MM.1S (cell line): ENCODE measurements at regions not wholly inside any gene's neighbourhood (a gene's known extent, or its start where the extent isn't known, plus 50 kb on each side); places are given as distances from the start of the nearest gene placed in this dataset.

Experiments
- DNase-seq: peaks from one replicate; pipeline ENCODE4 v3.0.0-alpha.2; 2015
- H2AFZ ChIP-seq: fragments of 300-600 bp; sonication (generic); 2 replicates; pipeline ENCODE4 v1.6.0; 2016; ENCODE audit warnings: antibody characterized with exemption, low read length
- H3F3A ChIP-seq: fragments of 300-600 bp; sonication (generic); 2 replicates; pipeline ENCODE4 v1.6.1; 2016; ENCODE audit warnings: mild to moderate bottlenecking, antibody characterized with exemption, low read length, moderate library complexity, mixed read lengths; ENCODE audit not compliant: insufficient read depth
- H3K27ac ChIP-seq: fragments of 300-600 bp; sonication (generic); 2 replicates; pipeline ENCODE4 v1.5.1; 2016; ENCODE audit warnings: mild to moderate bottlenecking, low read length
- H3K27me3 ChIP-seq: fragments of 300-600 bp; sonication (generic); replicated peaks from 2 replicates; pipeline ENCODE4 v1.6.0; 2016; ENCODE audit warnings: low read length; ENCODE audit not compliant: insufficient read depth
- H3K36me3 ChIP-seq: fragments of 300-600 bp; sonication (generic); replicated peaks from 2 replicates; pipeline ENCODE4 v1.6.1; 2016; ENCODE audit warnings: mild to moderate bottlenecking, low read length, mixed read lengths; ENCODE audit not compliant: insufficient read depth
- H3K4me1 ChIP-seq: fragments of 300-600 bp; sonication (generic); 2 replicates; pipeline ENCODE4 v1.6.1; 2016; ENCODE audit warnings: low read length, mixed read lengths
- H3K4me2 ChIP-seq: fragments of 300-600 bp; sonication (generic); 2 replicates; pipeline ENCODE4 v1.6.0; 2016; ENCODE audit warnings: low read depth, low read length
- H3K4me3 ChIP-seq: fragments of 300-600 bp; sonication (generic); 2 replicates; pipeline ENCODE4 v1.5.1; 2016; ENCODE audit warnings: low read length, mixed read lengths
- H3K79me2 ChIP-seq: fragments of 300-600 bp; sonication (generic); 2 replicates; pipeline ENCODE4 v1.6.1; 2016; ENCODE audit warnings: mixed run types, low read length, mixed read lengths
- H3K9ac ChIP-seq: fragments of 300-600 bp; sonication (generic); 2 replicates; pipeline ENCODE4 v1.6.1; 2016; ENCODE audit warnings: low read length, mixed read lengths
- H3K9me2 ChIP-seq: fragments of 300-600 bp; sonication (generic); replicated peaks from 2 replicates; pipeline ENCODE4 v1.6.1; 2016; ENCODE audit warnings: mild to moderate bottlenecking, low read length, mixed read lengths; ENCODE audit not compliant: insufficient read depth
- H3K9me3 ChIP-seq: fragments of 300-600 bp; sonication (generic); replicated peaks from 2 replicates; pipeline ENCODE4 v1.6.1; 2016; ENCODE audit warnings: mild to moderate bottlenecking, low read length, mixed read lengths; ENCODE audit not compliant: insufficient read depth
- H4K20me1 ChIP-seq: fragments of 300-600 bp; sonication (generic); 2 replicates; pipeline ENCODE4 v1.6.1; 2016; ENCODE audit warnings: mild to moderate bottlenecking, low read length, moderate library complexity, mixed read lengths; ENCODE audit not compliant: insufficient read depth
- CTCF ChIP-seq: fragments of 300-600 bp; sonication (generic); IDR thresholded peaks from 2 replicates; pipeline ENCODE4 v1.5.1; 2016; ENCODE audit warnings: antibody characterized with exemption, low read length, mixed read lengths
- EZH2 ChIP-seq: fragments of 300-600 bp; sonication (generic); optimal IDR thresholded peaks from 2 replicates; pipeline ENCODE3; 2017; ENCODE audit warnings: low read depth, mild to moderate bottlenecking, antibody characterized with exemption, low read length, mixed read lengths
- EZH2phosphoT487 ChIP-seq: fragments of 300-600 bp; sonication (generic); IDR thresholded peaks from 2 replicates; pipeline ENCODE4 v1.6.1; 2018; ENCODE audit warnings: antibody characterized with exemption, low read length

- H3K4me1 ChIP-seq, result no peaks in the 10 kb centered on the region
- no peaks in the 10 kb centered on the region for H4K20me1 ChIP-seq
- H3F3A ChIP-seq, result no peaks in the 10 kb centered on the region
- no peak overlapping the region for H3K4me2 ChIP-seq
- TF ChIP-seq CTCF, result no peak
- no peak for TF ChIP-seq EZH2
- no peaks in the 10 kb centered on the region for H3K9me2 ChIP-seq
- H3K27me3 ChIP-seq, result no peaks in the 10 kb centered on the region
- no peaks in the 10 kb centered on the region for H3K36me3 ChIP-seq
- no peak overlapping the region for H2AFZ ChIP-seq
- no peaks in the 10 kb centered on the region for H3K79me2 ChIP-seq
- DNase-seq, result no peak
- no peak overlapping the region for H3K9ac ChIP-seq
- H3K9me3 ChIP-seq, result no peaks in the 10 kb centered on the region
- H3K27ac ChIP-seq, result no peak overlapping the region
- no peak overlapping the region for H3K4me3 ChIP-seq
These were observed 323.1 kb downstream of the TENT4A start for GRCh38 chr5:7036192-7036835.

- no peaks in the 10 kb centered on the region for H4K20me1 ChIP-seq
- H3K27me3 ChIP-seq, result no peaks in the 10 kb centered on the region
- no peak overlapping the region for H3K27ac ChIP-seq
- H3K9me3 ChIP-seq, result no peaks in the 10 kb centered on the region
- H3K9me2 ChIP-seq, result no peaks in the 10 kb centered on the region
- no peak overlapping the region for H3K9ac ChIP-seq
- H3K4me1 ChIP-seq, result no peaks in the 10 kb centered on the region
- no peak overlapping the region for H2AFZ ChIP-seq
- H3K4me3 ChIP-seq, result no peak overlapping the region
- no peaks in the 10 kb centered on the region for H3F3A ChIP-seq
- TF ChIP-seq CTCF (no peak), EZH2 (no peak), EZH2phosphoT487 (no peak)
- DNase-seq, result no peak
- H3K79me2 ChIP-seq, result no peaks in the 10 kb centered on the region
- H3K4me2 ChIP-seq, result no peak overlapping the region
- no peaks in the 10 kb centered on the region for H3K36me3 ChIP-seq
These were observed 325.8 kb downstream of the TENT4A start for GRCh38 chr5:7039074-7039473.

- Histone ChIP-seq H3F3A (no peaks in the 10 kb centered on the region), H3K27me3 (no peaks in the 10 kb centered on the region), H3K4me1 (no peaks in the 10 kb centered on the region), H2AFZ (no peak overlapping the region), H3K9me3 (no peaks in the 10 kb centered on the region), H3K9ac (no peak overlapping the region), H3K4me3 (no peak overlapping the region), H4K20me1 (no peaks in the 10 kb centered on the region), H3K9me2 (no peaks in the 10 kb centered on the region), H3K79me2 (no peaks in the 10 kb centered on the region), H3K27ac (no peak overlapping the region), H3K36me3 (no peaks in the 10 kb centered on the region), H3K4me2 (no peak overlapping the region)
- no peak for TF ChIP-seq EZH2phosphoT487
- TF ChIP-seq CTCF, result no peak
- no peak for TF ChIP-seq EZH2
- DNase-seq, result no peak
These were observed 326.9 kb downstream of the TENT4A start for GRCh38 chr5:7040111-7040510.
